ENCODE measurements at regions not wholly inside any gene's neighbourhood (a gene's known extent, or its start where the extent isn't known, plus 50 kb on each side); places are given as distances from the start of the nearest gene placed in this dataset.
"Not testable (repeated sequence)": the region's sequence is repeated elsewhere in the genome, so short reads cannot be mapped to it uniquely, and the experiment has no call there.

GRCh38 chr1:238401144-238401543 lies 510.4 kb upstream of the ZP4 start:
- TF ChIP-seq, protein P1, sequence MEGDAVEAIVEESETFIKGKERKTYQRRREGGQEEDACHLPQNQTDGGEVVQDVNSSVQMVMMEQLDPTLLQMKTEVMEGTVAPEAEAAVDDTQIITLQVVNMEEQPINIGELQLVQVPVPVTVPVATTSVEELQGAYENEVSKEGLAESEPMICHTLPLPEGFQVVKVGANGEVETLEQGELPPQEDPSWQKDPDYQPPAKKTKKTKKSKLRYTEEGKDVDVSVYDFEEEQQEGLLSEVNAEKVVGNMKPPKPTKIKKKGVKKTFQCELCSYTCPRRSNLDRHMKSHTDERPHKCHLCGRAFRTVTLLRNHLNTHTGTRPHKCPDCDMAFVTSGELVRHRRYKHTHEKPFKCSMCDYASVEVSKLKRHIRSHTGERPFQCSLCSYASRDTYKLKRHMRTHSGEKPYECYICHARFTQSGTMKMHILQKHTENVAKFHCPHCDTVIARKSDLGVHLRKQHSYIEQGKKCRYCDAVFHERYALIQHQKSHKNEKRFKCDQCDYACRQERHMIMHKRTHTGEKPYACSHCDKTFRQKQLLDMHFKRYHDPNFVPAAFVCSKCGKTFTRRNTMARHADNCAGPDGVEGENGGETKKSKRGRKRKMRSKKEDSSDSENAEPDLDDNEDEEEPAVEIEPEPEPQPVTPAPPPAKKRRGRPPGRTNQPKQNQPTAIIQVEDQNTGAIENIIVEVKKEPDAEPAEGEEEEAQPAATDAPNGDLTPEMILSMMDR (IDR thresholded peaks at IDR 0.05; ENCODE audit: insufficient read depth, low read depth, low read length), result no peak
- DNase-seq (ENCODE audit: low read depth), result no peak
- Histone ChIP-seq H3K4me3 (ENCODE audit: low read depth, low read length) (no peak overlapping the region), H3K27me3 (ENCODE audit: control insufficient read depth, insufficient read depth, low read length) (no peaks in the 10 kb centered on the region), H3K36me3 (ENCODE audit: control insufficient read depth, insufficient read depth, low read length) (no peaks in the 10 kb centered on the region)
- CTCF ChIA-PET, result interaction anchor here (0.7 kb wide), 1 partner anchor 9 kb away, joined by 3 read pairs; no protein-coding TSS in a partner anchor
- POLR2A ChIA-PET, result no interaction called here

- no peak for DNase-seq (ENCODE audit: low read depth)
- POLR2A ChIA-PET, result no interaction called here
- TF ChIP-seq, protein P1 (IDR thresholded peaks at IDR 0.05; ENCODE audit: insufficient read depth, low read depth, low read length), result no peak
- no peaks in the 10 kb centered on the region for H3K36me3 ChIP-seq (ENCODE audit: control insufficient read depth, insufficient read depth, low read length)
- H3K4me3 ChIP-seq (ENCODE audit: low read depth, low read length), result no peak overlapping the region
- no peaks in the 10 kb centered on the region for H3K27me3 ChIP-seq (ENCODE audit: control insufficient read depth, insufficient read depth, low read length)
- CTCF ChIA-PET, result no interaction called here
Measured at GRCh38 chr1:238399558-238399957, 508.8 kb upstream of the ZP4 start.

DNA sequence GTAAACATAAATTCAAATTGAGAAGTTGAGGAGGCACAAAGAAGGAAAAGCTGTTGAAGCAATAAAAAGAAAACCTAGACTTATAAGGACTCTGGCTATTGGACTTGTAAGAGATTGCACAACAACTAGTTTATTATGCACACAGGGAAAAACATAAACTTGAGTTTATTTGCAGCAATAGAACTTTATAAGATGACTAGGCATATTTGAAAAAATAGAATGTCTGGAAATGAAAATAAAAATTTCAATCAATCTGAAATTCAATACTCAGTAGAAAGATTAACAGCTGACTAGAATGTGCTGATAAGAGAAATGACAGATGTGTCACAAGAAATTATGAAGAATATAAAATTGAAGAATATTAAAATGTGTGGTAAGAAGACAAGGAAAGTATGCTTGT lies 505.4 kb upstream of the ZP4 start:
- CTCF ChIA-PET, result no interaction called here
- no peaks in the 10 kb centered on the region for H3K36me3 ChIP-seq (ENCODE audit: control insufficient read depth, insufficient read depth, low read length)
- H3K27me3 ChIP-seq (ENCODE audit: control insufficient read depth, insufficient read depth, low read length), result no peaks in the 10 kb centered on the region
- DNase-seq (ENCODE audit: low read depth), result no peak
- POLR2A ChIA-PET, result no interaction called here
- no peak overlapping the region for H3K4me3 ChIP-seq (ENCODE audit: low read depth, low read length)
- TF ChIP-seq, protein P1 (IDR thresholded peaks at IDR 0.05; ENCODE audit: insufficient read depth, low read depth, low read length), result no peak

DNA sequence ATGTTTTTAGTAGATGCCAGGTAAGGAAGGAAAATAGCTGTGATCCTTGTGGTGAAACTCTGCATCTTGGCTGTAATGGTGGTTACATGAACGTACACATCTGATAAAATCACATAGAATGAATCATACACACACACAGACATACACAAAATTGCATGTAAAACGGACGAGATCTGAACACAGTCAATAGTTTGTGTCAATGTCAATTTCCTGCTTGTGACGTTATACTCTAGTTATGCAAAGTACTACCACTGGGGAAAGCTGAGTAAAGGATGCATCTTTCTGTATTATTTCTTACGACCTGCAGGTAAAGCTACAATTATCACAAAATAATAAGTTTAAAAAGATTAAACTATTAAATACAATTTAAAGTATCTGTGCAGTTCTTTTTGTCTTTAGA lies 493.7 kb upstream of the ZP4 start:
- no peak for DNase-seq (ENCODE audit: low read depth)
- TF ChIP-seq, protein P1 (IDR thresholded peaks at IDR 0.05; ENCODE audit: insufficient read depth, low read depth, low read length), result no peak
- Histone ChIP-seq H3K36me3 (ENCODE audit: control insufficient read depth, insufficient read depth, low read length) (no peaks in the 10 kb centered on the region), H3K27me3 (ENCODE audit: control insufficient read depth, insufficient read depth, low read length) (no peaks in the 10 kb centered on the region), H3K4me3 (ENCODE audit: low read depth, low read length) (no peak overlapping the region)
- ChIA-PET POLR2A (no interaction called here), CTCF (no interaction called here)

DNA sequence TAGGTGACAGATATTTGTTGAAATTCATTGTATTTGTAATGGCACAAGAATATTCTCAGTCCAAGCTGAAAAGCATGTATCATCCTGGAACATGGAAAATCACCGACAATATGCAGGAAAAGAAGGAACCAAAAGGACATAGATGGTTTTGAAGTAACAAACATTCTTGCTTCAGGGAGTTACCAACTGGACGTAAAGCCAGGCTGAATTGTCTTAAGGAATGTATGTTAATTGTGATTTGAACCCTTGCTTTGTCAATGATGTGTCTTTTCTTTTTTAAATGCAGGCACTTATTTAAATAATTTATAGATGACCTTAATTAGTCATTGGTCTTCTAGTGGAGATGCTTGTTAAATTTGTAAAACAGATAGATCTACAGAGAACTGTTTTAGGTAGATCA lies 489.4 kb upstream of the ZP4 start:
- CTCF ChIA-PET, result no interaction called here

GRCh38 chr1:238379446-238379845 lies 488.7 kb upstream of the ZP4 start:
- DNase-seq (ENCODE audit: low read depth); H3K27me3 ChIP-seq (ENCODE audit: control insufficient read depth, insufficient read depth, low read length); POLR2A ChIA-PET; H3K4me3 ChIP-seq (ENCODE audit: low read depth, low read length); CTCF ChIA-PET; H3K36me3 ChIP-seq (ENCODE audit: control insufficient read depth, insufficient read depth, low read length): not testable (repeated sequence)

More for the DNA sequence above, 489.4 kb upstream of the ZP4 start:
- H3K4me3 ChIP-seq (ENCODE audit: low read depth, low read length), result no peak overlapping the region
- no peak for DNase-seq (ENCODE audit: low read depth)
- POLR2A ChIA-PET, result no interaction called here
- TF ChIP-seq, protein P1 (IDR thresholded peaks at IDR 0.05; ENCODE audit: insufficient read depth, low read depth, low read length), result no peak
- no peaks in the 10 kb centered on the region for H3K27me3 ChIP-seq (ENCODE audit: control insufficient read depth, insufficient read depth, low read length)
- H3K36me3 ChIP-seq (ENCODE audit: control insufficient read depth, insufficient read depth, low read length), result no peaks in the 10 kb centered on the region

Data from BJ (cell line).